RWPE1 (cell line): ENCODE measurements at regions not wholly inside any gene's neighbourhood (a gene's known extent, or its start where the extent isn't known, plus 50 kb on each side); places are given as distances from the start of the nearest gene placed in this dataset.

Experiments used
- CTCF ChIA-PET: fragments of 350-600 bp; sonication (Branson Sonifier 250); formaldehyde crosslinking; extraction: SDS; loops from one replicate; lab custom pipeline; 2021; lab: Yijun Ruan, JAX
- POLR2A ChIA-PET: fragments of 400-600 bp; formaldehyde crosslinking; extraction: SDS; loops from one replicate; lab custom pipeline; 2020; ENCODE audit warnings: antibody characterized with exemption; ENCODE audit not compliant: low non-redundant PET; lab: Yijun Ruan, JAX
- DNase-seq: peaks from one replicate; pipeline ENCODE4 v3.0.0; 2012; ENCODE audit warnings: low spot score
- H3K27ac ChIP-seq: fragments of 450-650 bp; 2 replicates; pipeline ENCODE4 v1.5.1; 2017
- TF ChIP-seq, protein P1 (sequence below): fragments of 450-650 bp; conservative IDR thresholded peaks from 2 replicates; pipeline ENCODE4 v1.5.1; 2017; ENCODE audit warnings: low read depth, mild to moderate bottlenecking

- ChIA-PET CTCF (interaction anchor here (0.6 kb wide), 1 partner anchor 30 kb away, joined by 3 read pairs; no protein-coding TSS in a partner anchor), POLR2A (no interaction called here)
- TF ChIP-seq, protein P1, sequence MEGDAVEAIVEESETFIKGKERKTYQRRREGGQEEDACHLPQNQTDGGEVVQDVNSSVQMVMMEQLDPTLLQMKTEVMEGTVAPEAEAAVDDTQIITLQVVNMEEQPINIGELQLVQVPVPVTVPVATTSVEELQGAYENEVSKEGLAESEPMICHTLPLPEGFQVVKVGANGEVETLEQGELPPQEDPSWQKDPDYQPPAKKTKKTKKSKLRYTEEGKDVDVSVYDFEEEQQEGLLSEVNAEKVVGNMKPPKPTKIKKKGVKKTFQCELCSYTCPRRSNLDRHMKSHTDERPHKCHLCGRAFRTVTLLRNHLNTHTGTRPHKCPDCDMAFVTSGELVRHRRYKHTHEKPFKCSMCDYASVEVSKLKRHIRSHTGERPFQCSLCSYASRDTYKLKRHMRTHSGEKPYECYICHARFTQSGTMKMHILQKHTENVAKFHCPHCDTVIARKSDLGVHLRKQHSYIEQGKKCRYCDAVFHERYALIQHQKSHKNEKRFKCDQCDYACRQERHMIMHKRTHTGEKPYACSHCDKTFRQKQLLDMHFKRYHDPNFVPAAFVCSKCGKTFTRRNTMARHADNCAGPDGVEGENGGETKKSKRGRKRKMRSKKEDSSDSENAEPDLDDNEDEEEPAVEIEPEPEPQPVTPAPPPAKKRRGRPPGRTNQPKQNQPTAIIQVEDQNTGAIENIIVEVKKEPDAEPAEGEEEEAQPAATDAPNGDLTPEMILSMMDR, result peak; percentile 71
- no peak overlapping the region for H3K27ac ChIP-seq
- DNase-seq, result peak; percentile 36
Measured at GRCh38 chr2:129849559-129850160, 129.8 kb upstream of the RAB6C start.

GRCh38 chr2:129857200-129857599 lies 122.3 kb upstream of the RAB6C start:
- TF ChIP-seq, protein P1, result no peak
- DNase-seq, result no peak
- CTCF ChIA-PET, result no interaction called here
- POLR2A ChIA-PET, result no interaction called here
- peak overlapping the region; percentile 66 for H3K27ac ChIP-seq

GRCh38 chr2:129859175-129859574 lies 120.3 kb upstream of the RAB6C start:
- ChIA-PET CTCF (no interaction called here), POLR2A (no interaction called here)
- DNase-seq, result no peak
- TF ChIP-seq, protein P1, result no peak
- no peak overlapping the region for H3K27ac ChIP-seq

GRCh38 chr2:129860088-129860487 lies 119.4 kb upstream of the RAB6C start:
- ChIA-PET POLR2A (interaction anchor here (0.7 kb wide), 1 partner anchor 544 kb away, joined by 3 read pairs; no protein-coding TSS in a partner anchor), CTCF (no interaction called here)
- DNase-seq, result no peak
- no peak overlapping the region for H3K27ac ChIP-seq
- TF ChIP-seq, protein P1, result no peak

- no peak overlapping the region for H3K27ac ChIP-seq
- ChIA-PET CTCF (interaction anchor here (0.6 kb wide), 2 partner anchors 61 to 1677 kb away, joined by 3 read pairs; no protein-coding TSS in a partner anchor), POLR2A (no interaction called here)
- no peak for DNase-seq
- TF ChIP-seq, protein P1, result no peak
Measured at GRCh38 chr2:129861666-129862288, 117.7 kb upstream of the RAB6C start.

DNA sequence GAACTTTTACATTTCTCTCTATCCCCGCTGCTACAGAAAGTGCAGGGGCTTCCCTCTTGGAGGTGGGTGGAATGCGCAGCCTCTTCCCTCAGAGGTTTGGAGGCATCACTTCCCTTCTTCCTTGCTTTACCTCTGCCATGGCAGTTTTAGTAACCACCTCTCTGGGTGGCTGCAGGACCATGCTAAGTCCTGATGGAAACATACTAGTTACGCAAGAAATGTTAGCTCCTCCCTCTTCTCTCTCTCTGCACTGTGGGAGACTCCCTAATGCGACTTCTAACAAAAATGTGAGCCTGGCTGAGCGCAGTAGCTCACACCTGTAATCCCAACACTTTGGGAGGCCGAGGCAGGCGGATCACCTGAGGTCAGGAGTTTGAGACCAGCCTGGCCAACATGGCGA lies 116.8 kb upstream of the RAB6C start:
- no peak for DNase-seq
- no peak overlapping the region for H3K27ac ChIP-seq
- CTCF ChIA-PET, result interaction anchor here (1.5 kb wide), 1 partner anchor 23 kb away, joined by 3 read pairs; no protein-coding TSS in a partner anchor
- POLR2A ChIA-PET, result no interaction called here
- TF ChIP-seq, protein P1, result no peak
